Ishikawa (cell line): ENCODE measurements at regions not wholly inside any gene's neighbourhood (a gene's known extent, or its start where the extent isn't known, plus 50 kb on each side); places are given as distances from the start of the nearest gene placed in this dataset.

Experiments
- CEBPB ChIP-seq: IDR thresholded peaks from 2 replicates; pipeline ENCODE4 v1.6.1; 2012
- CREB1 ChIP-seq: IDR thresholded peaks from 2 replicates; pipeline ENCODE4 v1.6.1; 2012; ENCODE audit warnings: low read depth
- EGR1 ChIP-seq: IDR thresholded peaks from 2 replicates; pipeline ENCODE4 v1.6.1; 2012
- EP300 ChIP-seq: IDR thresholded peaks from 2 replicates; pipeline ENCODE4 v1.6.1; 2012; ENCODE audit warnings: borderline replicate concordance
- FOXM1 ChIP-seq: IDR thresholded peaks from 2 replicates; pipeline ENCODE4 v1.6.1; 2012; ENCODE audit warnings: low read depth, borderline replicate concordance
- MAX ChIP-seq: IDR thresholded peaks from 2 replicates; pipeline ENCODE4 v1.6.1; 2012
- NFIC ChIP-seq: IDR thresholded peaks from 2 replicates; pipeline ENCODE4 v1.6.1; 2012
- RAD21 ChIP-seq: IDR thresholded peaks from 2 replicates; pipeline ENCODE4 v1.6.1; 2012; ENCODE audit warnings: low read depth
- REST ChIP-seq: IDR thresholded peaks from 2 replicates; pipeline ENCODE4 v1.6.1; 2012; ENCODE audit warnings: low read depth, mild to moderate bottlenecking
- TAF1 ChIP-seq: IDR thresholded peaks from 2 replicates; pipeline ENCODE4 v1.6.1; 2012; ENCODE audit warnings: low read depth, mild to moderate bottlenecking
- TCF12 ChIP-seq: IDR thresholded peaks from 2 replicates; pipeline ENCODE4 v1.6.1; 2012; ENCODE audit warnings: low read depth
- TEAD4 ChIP-seq: IDR thresholded peaks from 2 replicates; pipeline ENCODE4 v1.6.1; 2012
- USF1 ChIP-seq: IDR thresholded peaks from 2 replicates; pipeline ENCODE4 v1.6.1; 2012
- YY1 ChIP-seq: IDR thresholded peaks from 2 replicates; pipeline ENCODE4 v1.6.1; 2012; ENCODE audit warnings: low read depth
- ZBTB7A ChIP-seq: IDR thresholded peaks from 2 replicates; pipeline ENCODE4 v1.6.1; 2012; ENCODE audit warnings: low read depth

GRCh38 chr19:30280018-30280417 is 92.2 kb upstream of the ZNF536 start:
- TF ChIP-seq TEAD4 = no peak
- TF ChIP-seq REST = no peak
- no peak for TF ChIP-seq CEBPB
- TF ChIP-seq YY1 = no peak
- TF ChIP-seq USF1 = no peak
- TF ChIP-seq RAD21 = no peak
- TF ChIP-seq NFIC = no peak
- no peak for TF ChIP-seq ZBTB7A
- TF ChIP-seq TAF1 = no peak

- TF ChIP-seq TEAD4 (no peak), CEBPB (no peak), CREB1 (no peak), EP300 (no peak), TCF12 (no peak)
These were observed 90.3 kb upstream of the ZNF536 start for GRCh38 chr19:30281906-30282305.

- no peak for TF ChIP-seq MAX
- TF ChIP-seq TEAD4 = no peak
- TF ChIP-seq ZBTB7A = no peak
- no peak for TF ChIP-seq CREB1
- no peak for TF ChIP-seq EP300
- no peak for TF ChIP-seq CEBPB
- TF ChIP-seq YY1 = no peak
- no peak for TF ChIP-seq FOXM1
- no peak for TF ChIP-seq USF1
- no peak for TF ChIP-seq NFIC
- no peak for TF ChIP-seq REST
- TF ChIP-seq RAD21 = no peak
- no peak for TF ChIP-seq EGR1
- no peak for TF ChIP-seq TCF12
- no peak for TF ChIP-seq TAF1
These were observed 88.6 kb upstream of the ZNF536 start for GRCh38 chr19:30283556-30283955.

- TF ChIP-seq TEAD4 = no peak
- TF ChIP-seq TCF12 = no peak
- no peak for TF ChIP-seq USF1
- no peak for TF ChIP-seq NFIC
- no peak for TF ChIP-seq MAX
- no peak for TF ChIP-seq CEBPB
- no peak for TF ChIP-seq EP300
- TF ChIP-seq YY1 = no peak
- no peak for TF ChIP-seq RAD21
- TF ChIP-seq REST = no peak
- TF ChIP-seq FOXM1 = no peak
- no peak for TF ChIP-seq ZBTB7A
- no peak for TF ChIP-seq EGR1
- TF ChIP-seq CREB1 = no peak
- TF ChIP-seq TAF1 = no peak
These were observed 88.0 kb upstream of the ZNF536 start for GRCh38 chr19:30284209-30284608.

- no peak for TF ChIP-seq USF1
- no peak for TF ChIP-seq CREB1
- no peak for TF ChIP-seq FOXM1
- no peak for TF ChIP-seq YY1
- no peak for TF ChIP-seq ZBTB7A
- TF ChIP-seq CEBPB = no peak
- no peak for TF ChIP-seq EGR1
- TF ChIP-seq EP300 = no peak
- TF ChIP-seq TAF1 = no peak
- no peak for TF ChIP-seq TCF12
- TF ChIP-seq NFIC = no peak
- TF ChIP-seq RAD21 = no peak
- no peak for TF ChIP-seq TEAD4
- TF ChIP-seq MAX = no peak
- no peak for TF ChIP-seq REST
These were observed 87.3 kb upstream of the ZNF536 start for GRCh38 chr19:30284885-30285284.
